Germinal center (tissue), 1 donor: ENCODE measurements at regions not wholly inside any gene's neighbourhood (a gene's known extent, or its start where the extent isn't known, plus 50 kb on each side); places are given as distances from the start of the nearest gene placed in this dataset.
"Not testable (repeated sequence)": the region's sequence is repeated elsewhere in the genome, so short reads cannot be mapped to it uniquely, and the experiment has no call there.

Experiments
- DNase-seq: peaks from one replicate; pipeline ENCODE4 v3.0.0; 2012; ENCODE audit warnings: mixed read lengths, low spot score

- DNase-seq: no peak
Measured at GRCh38 chr12:119931402-119931801, 54.3 kb upstream of the CIT start.

- no peak for DNase-seq
Measured at GRCh38 chr12:119932921-119933320, 55.8 kb upstream of the CIT start.

- DNase-seq: not testable (repeated sequence)
Measured at GRCh38 chr12:119934780-119935179, 54.3 kb upstream of the BICDL1 start.

GRCh38 chr12:119936705-119937311 is 52.2 kb upstream of the BICDL1 start:
- no peak for DNase-seq

GRCh38 chr12:119938049-119938667 is 50.9 kb upstream of the BICDL1 start:
- peak; percentile 78 for DNase-seq
